Thoracic aorta (tissue), 2 donors: ENCODE measurements at regions not wholly inside any gene's neighbourhood (a gene's known extent, or its start where the extent isn't known, plus 50 kb on each side); places are given as distances from the start of the nearest gene placed in this dataset.

Source experiments
- ATAC-seq: fragments of 150-250 bp; one replicate; pipeline ENCODE4 v1.8.0; 2017; ENCODE audit warnings: low read depth; ENCODE audit not compliant: insufficient number of reproducible peaks, low FRiP score
- DNase-seq: peaks from one replicate; pipeline ENCODE4 v3.0.0-alpha.2; 2020; ENCODE audit warnings: low spot score
- H3K27ac ChIP-seq, 2 donors: fragments of 200-600 bp; sonication (generic); 1 replicate in 1 of 2; 2 replicates in 1 of 2; pipeline ENCODE4 v1.5.1; 2016; ENCODE audit warnings: mild to moderate bottlenecking in 2 of 2, moderate library complexity in 2 of 2
- H3K27me3 ChIP-seq: fragments of 200-600 bp; sonication (generic); replicated peaks from 2 replicates; pipeline ENCODE4 v1.6.0; 2016; ENCODE audit warnings: mild to moderate bottlenecking; ENCODE audit not compliant: insufficient read depth
- H3K36me3 ChIP-seq: fragments of 200-600 bp; sonication (generic); one replicate; pipeline ENCODE4 v1.5.1; 2016
- H3K4me1 ChIP-seq, 2 donors: fragments of 200-600 bp; sonication (generic); 1 replicate in 1 of 2; 2 replicates in 1 of 2; pipeline versions ENCODE4 v1.5.1 to v1.6.0; 2016; ENCODE audit warnings: low read depth in 2 of 2, mild to moderate bottlenecking in 1 of 2; ENCODE audit not compliant: control insufficient read depth in 1 of 2
- H3K4me3 ChIP-seq: fragments of 200-600 bp; sonication (generic); 2 replicates; pipeline ENCODE4 v1.5.1; 2016; ENCODE audit warnings: mild to moderate bottlenecking
- H3K9me3 ChIP-seq: fragments of 200-600 bp; sonication (generic); 2 replicates; pipeline ENCODE4 v1.5.1; 2016
- TF ChIP-seq, protein P1 (sequence below): fragments of 200-600 bp; sonication (generic); IDR thresholded peaks from one replicate; pipeline ENCODE4 v1.5.1; 2019; ENCODE audit warnings: antibody characterized with exemption

DNA sequence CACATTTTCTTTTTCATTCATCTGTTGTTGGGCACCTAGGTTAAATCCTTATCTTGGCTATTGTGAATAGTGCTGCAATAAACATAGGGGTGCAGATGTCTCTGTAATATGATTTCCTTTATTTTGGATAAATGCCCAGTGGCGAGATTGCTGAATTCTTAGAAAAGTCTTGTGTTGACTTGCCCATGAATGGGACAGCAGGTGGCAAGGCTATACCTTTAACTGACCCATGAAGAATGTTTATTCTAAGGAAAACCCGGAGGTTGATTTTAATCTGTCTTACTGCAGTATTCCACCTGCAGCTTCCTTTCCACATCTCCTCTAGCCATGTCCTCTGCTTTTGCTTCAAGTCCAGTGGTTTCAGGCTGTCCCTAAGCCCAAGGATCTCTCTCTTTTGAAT, 220.6 kb downstream of the SNCA start:
- Histone ChIP-seq H3K4me3 (no peak overlapping the region), H3K9me3 (no peaks in the 10 kb centered on the region), H3K36me3 (no peaks in the 10 kb centered on the region), H3K27ac (no peak overlapping the region), H3K27me3 (no peaks in the 10 kb centered on the region), H3K4me1 (no peaks in the 10 kb centered on the region)
- TF ChIP-seq, protein P1, sequence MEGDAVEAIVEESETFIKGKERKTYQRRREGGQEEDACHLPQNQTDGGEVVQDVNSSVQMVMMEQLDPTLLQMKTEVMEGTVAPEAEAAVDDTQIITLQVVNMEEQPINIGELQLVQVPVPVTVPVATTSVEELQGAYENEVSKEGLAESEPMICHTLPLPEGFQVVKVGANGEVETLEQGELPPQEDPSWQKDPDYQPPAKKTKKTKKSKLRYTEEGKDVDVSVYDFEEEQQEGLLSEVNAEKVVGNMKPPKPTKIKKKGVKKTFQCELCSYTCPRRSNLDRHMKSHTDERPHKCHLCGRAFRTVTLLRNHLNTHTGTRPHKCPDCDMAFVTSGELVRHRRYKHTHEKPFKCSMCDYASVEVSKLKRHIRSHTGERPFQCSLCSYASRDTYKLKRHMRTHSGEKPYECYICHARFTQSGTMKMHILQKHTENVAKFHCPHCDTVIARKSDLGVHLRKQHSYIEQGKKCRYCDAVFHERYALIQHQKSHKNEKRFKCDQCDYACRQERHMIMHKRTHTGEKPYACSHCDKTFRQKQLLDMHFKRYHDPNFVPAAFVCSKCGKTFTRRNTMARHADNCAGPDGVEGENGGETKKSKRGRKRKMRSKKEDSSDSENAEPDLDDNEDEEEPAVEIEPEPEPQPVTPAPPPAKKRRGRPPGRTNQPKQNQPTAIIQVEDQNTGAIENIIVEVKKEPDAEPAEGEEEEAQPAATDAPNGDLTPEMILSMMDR, result no peak
- DNase-seq, result no peak
- no peak for ATAC-seq

DNA sequence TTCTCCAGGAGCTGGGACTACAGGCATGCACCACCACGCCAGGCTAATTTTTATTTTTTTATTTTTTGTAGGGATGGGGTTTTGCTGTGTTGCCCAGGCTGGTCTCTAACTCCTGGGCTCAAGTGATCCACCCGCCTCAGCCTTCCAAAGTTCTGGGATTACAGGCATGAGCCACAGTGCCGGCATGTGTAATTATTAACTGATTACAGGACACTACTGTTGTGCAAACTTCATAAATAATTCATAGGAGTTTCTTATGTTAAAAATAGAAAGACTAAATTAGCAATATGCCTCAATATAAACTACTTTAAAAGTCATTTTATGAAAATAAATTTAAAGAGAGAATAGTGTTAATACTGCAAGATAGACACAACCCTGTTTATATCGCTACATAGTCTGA, 221.9 kb downstream of the SNCA start:
- Histone ChIP-seq H3K27me3 (no peaks in the 10 kb centered on the region), H3K9me3 (no peaks in the 10 kb centered on the region), H3K4me1 (no peaks in the 10 kb centered on the region), H3K27ac (no peak overlapping the region), H3K4me3 (no peak overlapping the region), H3K36me3 (no peaks in the 10 kb centered on the region)
- ATAC-seq (no peak), DNase-seq (no peak)
- TF ChIP-seq, protein P1, result no peak

DNA sequence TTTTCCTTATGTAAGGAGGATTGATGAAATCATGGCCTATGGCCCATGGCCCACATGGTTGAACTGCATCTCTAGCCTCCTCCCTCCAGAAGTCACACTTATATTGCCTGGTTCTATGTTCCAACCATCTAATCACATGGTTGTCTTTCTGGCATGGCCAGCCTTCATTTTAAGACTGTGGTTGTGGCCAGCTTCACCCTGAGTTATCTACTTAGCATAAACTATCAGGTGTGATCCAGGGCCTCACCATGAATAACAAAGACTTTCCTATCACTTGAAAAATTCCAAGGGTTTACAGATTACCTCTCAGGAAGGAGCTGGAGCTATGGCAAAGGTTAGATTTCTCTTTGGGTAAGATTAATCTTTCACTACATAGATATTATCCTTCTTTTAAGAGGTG, 222.8 kb downstream of the SNCA start:
- no peaks in the 10 kb centered on the region for H3K4me1 ChIP-seq
- H3K27me3 ChIP-seq, result no peaks in the 10 kb centered on the region
- H3K4me3 ChIP-seq, result no peak overlapping the region
- no peaks in the 10 kb centered on the region for H3K9me3 ChIP-seq
- no peak overlapping the region for H3K27ac ChIP-seq
- no peak for ATAC-seq
- TF ChIP-seq, protein P1, result no peak
- no peak for DNase-seq
- H3K36me3 ChIP-seq, result no peaks in the 10 kb centered on the region

DNA sequence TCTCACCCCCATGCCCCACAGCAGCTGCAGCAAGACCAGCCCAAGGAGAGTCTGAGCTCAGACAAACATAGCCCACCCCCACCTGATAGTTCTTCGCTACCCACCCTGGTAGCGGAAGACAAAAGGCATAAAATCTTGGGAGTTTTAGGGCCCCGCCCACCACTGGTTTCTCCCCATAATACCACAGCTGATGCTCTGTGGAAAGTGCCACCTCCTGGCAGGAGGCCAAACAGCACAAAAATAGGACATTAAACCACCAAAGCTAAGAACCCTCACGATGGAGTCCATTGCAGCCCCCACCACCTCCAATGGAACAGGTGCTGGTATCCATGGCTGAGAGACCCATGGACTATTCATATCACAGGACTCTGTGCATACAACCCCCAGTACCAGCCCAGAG, 226.7 kb downstream of the SNCA start:
- no peak overlapping the region for H3K27ac ChIP-seq
- H3K9me3 ChIP-seq, result no peaks in the 10 kb centered on the region
- H3K4me3 ChIP-seq, result no peak overlapping the region
- DNase-seq (no peak), ATAC-seq (no peak)
- H3K36me3 ChIP-seq, result no peaks in the 10 kb centered on the region
- H3K27me3 ChIP-seq, result no peaks in the 10 kb centered on the region
- no peaks in the 10 kb centered on the region for H3K4me1 ChIP-seq
- TF ChIP-seq, protein P1, result no peak

DNA sequence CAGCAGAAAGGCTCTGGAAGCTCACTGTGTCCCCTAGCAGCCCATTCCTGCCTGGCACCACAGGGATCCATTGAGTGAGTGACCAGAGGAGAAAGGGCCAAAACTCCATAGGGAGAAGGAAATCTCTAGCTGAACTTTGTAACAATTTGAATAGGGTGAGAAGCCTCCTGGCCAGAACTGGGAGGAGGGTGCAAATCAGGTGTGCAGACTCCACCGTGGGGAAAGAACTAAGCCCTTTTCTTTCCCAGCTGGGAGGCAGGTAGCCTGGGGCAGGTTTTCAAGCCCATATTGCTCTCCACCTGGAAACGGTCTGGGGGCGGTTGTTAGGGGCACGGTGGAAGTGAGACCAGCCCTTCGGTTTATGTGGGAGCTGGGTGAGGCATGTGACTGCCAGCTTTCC, 227.2 kb downstream of the SNCA start:
- Histone ChIP-seq H3K4me3 (no peak overlapping the region), H3K9me3 (no peaks in the 10 kb centered on the region), H3K36me3 (no peaks in the 10 kb centered on the region), H3K27me3 (no peaks in the 10 kb centered on the region), H3K27ac (no peak overlapping the region), H3K4me1 (no peaks in the 10 kb centered on the region)
- TF ChIP-seq, protein P1, result no peak
- DNase-seq (no peak), ATAC-seq (no peak)
